Naive thymus-derived CD4-positive, alpha-beta T cell (primary cell): ENCODE measurements at regions not wholly inside any gene's neighbourhood (a gene's known extent, or its start where the extent isn't known, plus 50 kb on each side); places are given as distances from the start of the nearest gene placed in this dataset.
"Not testable (repeated sequence)": the region's sequence is repeated elsewhere in the genome, so short reads cannot be mapped to it uniquely, and the experiment has no call there.

ENCODE experiments used
- ATAC-seq: fragments of 150-1000 bp; cut with Tn5 transposase; 2 replicates; pipeline ENCODE4 v1.10.0; 2021; ENCODE audit warnings: mild to moderate bottlenecking, moderate library complexity
- CTCF ChIA-PET: fragments of 350-600 bp; sonication (Branson Sonifier 250); formaldehyde crosslinking; loops from one replicate; lab custom pipeline; 2021; ENCODE audit warnings: antibody characterized with exemption; lab: Charles Lee
- POLR2A ChIA-PET: fragments of 350-600 bp; sonication (Branson Sonifier 250); formaldehyde crosslinking; loops from one replicate; lab custom pipeline; 2021; ENCODE audit warnings: antibody characterized with exemption, inconsistent platforms; lab: Charles Lee
- DNase-seq, 9 donors: peaks; one replicate each; pipeline versions ENCODE4 v3.0.0 to v3.0.0-alpha.2; 2020 to 2022; ENCODE audit warnings: mixed read lengths in 1 of 9
- H3K27ac ChIP-seq: one replicate; pipeline ENCODE4 v1.7.0; 2013; ENCODE audit warnings: mild to moderate bottlenecking, low read depth, low read length, moderate library complexity
- H3K27me3 ChIP-seq, 2 donors: one replicate each; pipeline ENCODE4 v1.7.0; 2013; ENCODE audit warnings: low read length in 2 of 2, mild to moderate bottlenecking in 2 of 2, moderate library complexity in 2 of 2; ENCODE audit not compliant: control insufficient read depth in 2 of 2, insufficient read depth in 2 of 2
- H3K36me3 ChIP-seq, 3 experiments: 1 replicate in 2 of 3; 2 replicates in 1 of 3; pipeline ENCODE4 v1.7.0; 2013; ENCODE audit warnings: low read length in 3 of 3, mild to moderate bottlenecking in 3 of 3, moderate library complexity in 1 of 3; ENCODE audit not compliant: insufficient read depth in 3 of 3, control insufficient read depth in 2 of 3
- H3K4me1 ChIP-seq, 2 donors: one replicate each; pipeline ENCODE4 v1.7.0; 2013; ENCODE audit warnings: low read length in 2 of 2, mild to moderate bottlenecking in 2 of 2, moderate library complexity in 1 of 2; ENCODE audit not compliant: control insufficient read depth in 2 of 2, insufficient read depth in 2 of 2
- H3K4me3 ChIP-seq: 2 replicates; pipeline ENCODE4 v1.7.0; 2013; ENCODE audit warnings: mild to moderate bottlenecking, low read length
- H3K9me3 ChIP-seq, 3 experiments: 1 replicate in 2 of 3; 2 replicates in 1 of 3; pipeline ENCODE4 v1.7.0; 2013; ENCODE audit warnings: low read length in 3 of 3; ENCODE audit not compliant: control insufficient read depth in 2 of 3
- H3K27ac Mint-ChIP-seq, 9 donors: one replicate each; pipeline ENCODE4 v1.8.0; 2020 to 2022; ENCODE audit warnings: mixed read lengths in 9 of 9, mild to moderate bottlenecking in 8 of 9, moderate library complexity in 5 of 9, inconsistent platforms in 2 of 9
- H3K27me3 Mint-ChIP-seq, 5 donors: one replicate each; pipeline ENCODE4 v1.8.0; 2021 to 2022; ENCODE audit warnings: mixed read lengths in 5 of 5, mild to moderate bottlenecking in 1 of 5
- H3K36me3 Mint-ChIP-seq, 5 donors: one replicate each; pipeline ENCODE4 v1.8.0; 2020 to 2022; ENCODE audit warnings: mixed read lengths in 5 of 5, mild to moderate bottlenecking in 3 of 5, inconsistent platforms in 1 of 5
- H3K4me1 Mint-ChIP-seq, 7 donors: one replicate each; pipeline ENCODE4 v1.8.0; 2020 to 2022; ENCODE audit warnings: mixed read lengths in 7 of 7, mild to moderate bottlenecking in 3 of 7, inconsistent platforms in 1 of 7
- H3K4me3 Mint-ChIP-seq, 10 donors: one replicate each; pipeline ENCODE4 v1.8.0; 2020 to 2022; ENCODE audit warnings: mild to moderate bottlenecking in 10 of 10, mixed read lengths in 10 of 10, moderate library complexity in 6 of 10, inconsistent platforms in 2 of 10
- H3K9me3 Mint-ChIP-seq, 11 donors: one replicate each; pipeline ENCODE4 v1.8.0; 2020 to 2022; ENCODE audit warnings: mixed read lengths in 11 of 11, mild to moderate bottlenecking in 4 of 11, inconsistent platforms in 1 of 11, moderate library complexity in 1 of 11
- intact Hi-C, 2 donors: fragments of 100-400 bp; cut with micrococcal nuclease; formaldehyde crosslinking; loops; one replicate each; pipeline ENCODE4 v1.15.1; 2023

- no peaks in the 10 kb centered on the region for H3K4me1 Mint-ChIP-seq
- intact Hi-C loops, result no loop called here
- no peak for DNase-seq
Measured at GRCh38 chr16:63663155-63663554, 1458.7 kb downstream of the CDH11 start.

GRCh38 chr16:63655846-63656245 is 1466.0 kb downstream of the CDH11 start:
- CTCF ChIA-PET, result no interaction called here
- Mint-ChIP-seq H3K36me3 (no peaks in the 10 kb centered on the region), H3K27ac (no peak overlapping the region), H3K4me1 (no peaks in the 10 kb centered on the region), H3K9me3 (peaks cover 0 to 20% (median 4%) of the 10 kb centered on the region in 11 donors), H3K27me3 (no peaks in the 10 kb centered on the region), H3K4me3 (no peak overlapping the region)
- Histone ChIP-seq H3K4me1 (no peaks in the 10 kb centered on the region), H3K27me3 (no peaks in the 10 kb centered on the region), H3K9me3 (no peaks in the 10 kb centered on the region), H3K36me3 (no peaks in the 10 kb centered on the region), H3K4me3 (no peak overlapping the region), H3K27ac (no peak overlapping the region)
- intact Hi-C loops, result no loop called here
- no peak for ATAC-seq
- no peak for DNase-seq
- POLR2A ChIA-PET, result no interaction called here

More at GRCh38 chr16:63663155-63663554, 1458.7 kb downstream of the CDH11 start:
- ATAC-seq, result no peak
- no peaks in the 10 kb centered on the region for H3K27me3 ChIP-seq
- no peak overlapping the region for H3K4me3 ChIP-seq
- H3K36me3 Mint-ChIP-seq, result no peaks in the 10 kb centered on the region
- no peaks in the 10 kb centered on the region for H3K36me3 ChIP-seq
- POLR2A ChIA-PET, result no interaction called here
- no peak overlapping the region for H3K4me3 Mint-ChIP-seq
- no peaks in the 10 kb centered on the region for H3K9me3 ChIP-seq
- H3K27ac ChIP-seq, result no peak overlapping the region
- no peaks in the 10 kb centered on the region for H3K4me1 ChIP-seq
- no peaks in the 10 kb centered on the region for H3K27me3 Mint-ChIP-seq
- CTCF ChIA-PET, result no interaction called here
- H3K27ac Mint-ChIP-seq, result no peak overlapping the region
- peaks cover 0 to 19% (median 9%) of the 10 kb centered on the region in 11 donors for H3K9me3 Mint-ChIP-seq

- Histone ChIP-seq H3K4me3 (no peak overlapping the region), H3K27me3 (no peaks in the 10 kb centered on the region), H3K4me1 (no peaks in the 10 kb centered on the region), H3K36me3 (no peaks in the 10 kb centered on the region), H3K9me3 (no peaks in the 10 kb centered on the region), H3K27ac (no peak overlapping the region)
- no peak overlapping the region for H3K4me3 Mint-ChIP-seq
- H3K27me3 Mint-ChIP-seq, result no peaks in the 10 kb centered on the region
- DNase-seq (no peak), ATAC-seq (no peak)
- H3K4me1 Mint-ChIP-seq, result no peaks in the 10 kb centered on the region
- H3K36me3 Mint-ChIP-seq, result no peaks in the 10 kb centered on the region
- peaks cover 0 to 30% (median 6%) of the 10 kb centered on the region in 11 donors for H3K9me3 Mint-ChIP-seq
- H3K27ac Mint-ChIP-seq, result no peak overlapping the region
- intact Hi-C loops, result no loop called here
- ChIA-PET POLR2A (no interaction called here), CTCF (no interaction called here)
Measured at GRCh38 chr16:63653044-63653839, 1468.6 kb downstream of the CDH11 start.

GRCh38 chr16:63652091-63652490 is 1469.8 kb downstream of the CDH11 start:
- POLR2A ChIA-PET, result no interaction called here
- no peak overlapping the region for H3K27ac ChIP-seq
- peaks cover 0 to 30% (median 8%) of the 10 kb centered on the region in 11 donors for H3K9me3 Mint-ChIP-seq
- H3K27me3 ChIP-seq, result no peaks in the 10 kb centered on the region
- DNase-seq (no peak), ATAC-seq (no peak)
- H3K4me3 ChIP-seq, result no peak overlapping the region
- no peaks in the 10 kb centered on the region for H3K36me3 ChIP-seq
- H3K27me3 Mint-ChIP-seq, result no peaks in the 10 kb centered on the region
- CTCF ChIA-PET, result no interaction called here
- no peak overlapping the region for H3K4me3 Mint-ChIP-seq
- no peak overlapping the region for H3K27ac Mint-ChIP-seq
- H3K4me1 ChIP-seq, result no peaks in the 10 kb centered on the region
- intact Hi-C loops, result no loop called here
- no peaks in the 10 kb centered on the region for H3K9me3 ChIP-seq
- no peaks in the 10 kb centered on the region for H3K4me1 Mint-ChIP-seq
- H3K36me3 Mint-ChIP-seq, result no peaks in the 10 kb centered on the region

GRCh38 chr16:63650550-63650949 is 1471.3 kb downstream of the CDH11 start:
- Histone ChIP-seq H3K4me1 (no peaks in the 10 kb centered on the region), H3K4me3 (no peak overlapping the region), H3K36me3 (no peaks in the 10 kb centered on the region), H3K27me3 (no peaks in the 10 kb centered on the region), H3K9me3 (no peaks in the 10 kb centered on the region), H3K27ac (no peak overlapping the region)
- ChIA-PET CTCF (no interaction called here), POLR2A (no interaction called here)
- no peak overlapping the region for H3K27ac Mint-ChIP-seq
- H3K27me3 Mint-ChIP-seq, result no peaks in the 10 kb centered on the region
- H3K4me3 Mint-ChIP-seq, result no peak overlapping the region
- peaks cover 1 to 28% (median 10%) of the 10 kb centered on the region in 11 donors for H3K9me3 Mint-ChIP-seq
- no peaks in the 10 kb centered on the region for H3K4me1 Mint-ChIP-seq
- DNase-seq (no peak), ATAC-seq (no peak)
- no peaks in the 10 kb centered on the region for H3K36me3 Mint-ChIP-seq
- intact Hi-C loops, result no loop called here

GRCh38 chr16:63633706-63634445 is 1488.0 kb downstream of the CDH11 start:
- H3K27ac Mint-ChIP-seq, ATAC-seq, DNase-seq, H3K27ac ChIP-seq, H3K27me3 Mint-ChIP-seq, H3K36me3 ChIP-seq, H3K4me3 ChIP-seq, H3K27me3 ChIP-seq, H3K4me1 ChIP-seq, H3K4me3 Mint-ChIP-seq, CTCF ChIA-PET, H3K4me1 Mint-ChIP-seq, H3K36me3 Mint-ChIP-seq, intact Hi-C loops, H3K9me3 ChIP-seq, POLR2A ChIA-PET: not testable (repeated sequence)
- H3K9me3 Mint-ChIP-seq, result peaks cover 6 to 34% (median 14%) of the 10 kb centered on the region in 11 donors
